ENCODE measurements at regions not wholly inside any gene's neighbourhood (a gene's known extent, or its start where the extent isn't known, plus 50 kb on each side); places are given as distances from the start of the nearest gene placed in this dataset.

DNA sequence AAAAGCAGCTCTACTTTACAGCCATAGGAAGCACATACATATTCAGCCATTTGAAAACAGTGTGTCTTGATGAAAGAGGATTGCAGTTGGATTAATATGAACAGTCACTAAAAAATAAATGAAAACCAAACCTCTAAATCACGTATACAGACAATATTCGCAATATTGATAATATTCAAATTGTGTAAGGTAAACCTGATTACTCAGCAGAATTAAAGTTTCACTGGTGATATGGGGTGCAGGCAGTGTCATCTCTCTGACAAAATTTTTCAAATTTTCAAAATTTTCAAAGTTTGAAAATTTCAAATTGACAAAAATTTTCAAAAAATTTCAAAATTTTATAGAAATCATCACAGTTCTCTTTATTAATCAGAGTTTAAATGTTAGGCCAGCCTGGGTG, 55.7 kb downstream of the FAT4 start:
- DNase-seq (ENCODE audit: low spot score) = no peak
- peaks cover 2% of the 10 kb centered on the region; the same call in 1 of the 2 replicates for H3K4me1 Mint-ChIP-seq
- CTCF ChIA-PET = no interaction called here
- no peaks in the 10 kb centered on the region for H3K27me3 Mint-ChIP-seq (ENCODE audit: low read depth)
- ATAC-seq = no peak
- POLR2A ChIA-PET = no interaction called here
- no peak overlapping the region for H3K27ac Mint-ChIP-seq
- H3K36me3 Mint-ChIP-seq = 0 out of 2 replicates have a peak, but pooled peaks cover 2% of the 10 kb centered on the region
- TF ChIP-seq NR3C1 (CRISPR knock-in tag; conservative IDR thresholded peaks at IDR 0.05; ENCODE audit: low read depth) = no peak
- TF ChIP-seq, protein P1, sequence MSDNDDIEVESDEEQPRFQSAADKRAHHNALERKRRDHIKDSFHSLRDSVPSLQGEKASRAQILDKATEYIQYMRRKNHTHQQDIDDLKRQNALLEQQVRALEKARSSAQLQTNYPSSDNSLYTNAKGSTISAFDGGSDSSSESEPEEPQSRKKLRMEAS (CRISPR knock-in tag; IDR thresholded peaks at IDR 0.05) = no peak
- TF ChIP-seq, protein P2, sequence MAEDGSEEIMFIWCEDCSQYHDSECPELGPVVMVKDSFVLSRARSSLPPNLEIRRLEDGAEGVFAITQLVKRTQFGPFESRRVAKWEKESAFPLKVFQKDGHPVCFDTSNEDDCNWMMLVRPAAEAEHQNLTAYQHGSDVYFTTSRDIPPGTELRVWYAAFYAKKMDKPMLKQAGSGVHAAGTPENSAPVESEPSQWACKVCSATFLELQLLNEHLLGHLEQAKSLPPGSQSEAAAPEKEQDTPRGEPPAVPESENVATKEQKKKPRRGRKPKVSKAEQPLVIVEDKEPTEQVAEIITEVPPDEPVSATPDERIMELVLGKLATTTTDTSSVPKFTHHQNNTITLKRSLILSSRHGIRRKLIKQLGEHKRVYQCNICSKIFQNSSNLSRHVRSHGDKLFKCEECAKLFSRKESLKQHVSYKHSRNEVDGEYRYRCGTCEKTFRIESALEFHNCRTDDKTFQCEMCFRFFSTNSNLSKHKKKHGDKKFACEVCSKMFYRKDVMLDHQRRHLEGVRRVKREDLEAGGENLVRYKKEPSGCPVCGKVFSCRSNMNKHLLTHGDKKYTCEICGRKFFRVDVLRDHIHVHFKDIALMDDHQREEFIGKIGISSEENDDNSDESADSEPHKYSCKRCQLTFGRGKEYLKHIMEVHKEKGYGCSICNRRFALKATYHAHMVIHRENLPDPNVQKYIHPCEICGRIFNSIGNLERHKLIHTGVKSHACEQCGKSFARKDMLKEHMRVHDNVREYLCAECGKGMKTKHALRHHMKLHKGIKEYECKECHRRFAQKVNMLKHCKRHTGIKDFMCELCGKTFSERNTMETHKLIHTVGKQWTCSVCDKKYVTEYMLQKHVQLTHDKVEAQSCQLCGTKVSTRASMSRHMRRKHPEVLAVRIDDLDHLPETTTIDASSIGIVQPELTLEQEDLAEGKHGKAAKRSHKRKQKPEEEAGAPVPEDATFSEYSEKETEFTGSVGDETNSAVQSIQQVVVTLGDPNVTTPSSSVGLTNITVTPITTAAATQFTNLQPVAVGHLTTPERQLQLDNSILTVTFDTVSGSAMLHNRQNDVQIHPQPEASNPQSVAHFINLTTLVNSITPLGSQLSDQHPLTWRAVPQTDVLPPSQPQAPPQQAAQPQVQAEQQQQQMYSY (CRISPR knock-in tag; IDR thresholded peaks at IDR 0.05) = no peak
- peaks cover 5% of the 10 kb centered on the region for H3K9me3 Mint-ChIP-seq
- H3K4me3 Mint-ChIP-seq = no peak overlapping the region

DNA sequence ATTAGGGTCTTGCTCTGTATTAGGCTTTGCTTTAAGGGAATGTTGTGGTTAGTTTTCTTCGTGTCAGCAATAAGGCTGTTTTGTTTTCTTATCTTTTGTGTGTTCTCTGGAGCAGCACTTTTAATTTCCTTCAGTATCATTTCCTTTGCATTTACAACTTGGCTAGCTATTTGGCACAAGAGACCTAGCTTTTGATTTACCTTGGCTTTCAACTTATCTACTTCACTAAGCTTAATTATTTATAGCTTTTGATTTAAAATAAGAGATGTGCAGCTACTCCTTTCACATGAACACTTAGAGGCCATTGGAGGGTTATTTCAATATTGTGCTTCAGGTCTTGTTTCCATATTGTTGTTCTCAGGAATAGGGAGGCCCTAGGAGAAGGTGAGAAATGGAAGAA, 68.2 kb downstream of the FAT4 start:
- no peak overlapping the region for H3K27ac Mint-ChIP-seq
- no peak for DNase-seq (ENCODE audit: low spot score)
- ATAC-seq = no peak
- no peaks in the 10 kb centered on the region for H3K36me3 Mint-ChIP-seq
- peaks cover 4% of the 10 kb centered on the region for H3K9me3 Mint-ChIP-seq
- POLR2A ChIA-PET = no interaction called here
- CTCF ChIA-PET = no interaction called here
- no peaks in the 10 kb centered on the region for H3K4me1 Mint-ChIP-seq
- no peak overlapping the region for H3K4me3 Mint-ChIP-seq
- H3K27me3 Mint-ChIP-seq (ENCODE audit: low read depth) = no peaks in the 10 kb centered on the region
- no peak for TF ChIP-seq GTF2I (CRISPR knock-in tag; conservative IDR thresholded peaks at IDR 0.05)
- no peak for TF ChIP-seq CBFB (CRISPR knock-in tag; IDR thresholded peaks at IDR 0.05; ENCODE audit: low read depth)
- no peak for TF ChIP-seq ZNF232 (CRISPR knock-in tag; IDR thresholded peaks at IDR 0.05)
- no peak for TF ChIP-seq JAZF1 (CRISPR knock-in tag; IDR thresholded peaks at IDR 0.05)
- TF ChIP-seq, protein P3, sequence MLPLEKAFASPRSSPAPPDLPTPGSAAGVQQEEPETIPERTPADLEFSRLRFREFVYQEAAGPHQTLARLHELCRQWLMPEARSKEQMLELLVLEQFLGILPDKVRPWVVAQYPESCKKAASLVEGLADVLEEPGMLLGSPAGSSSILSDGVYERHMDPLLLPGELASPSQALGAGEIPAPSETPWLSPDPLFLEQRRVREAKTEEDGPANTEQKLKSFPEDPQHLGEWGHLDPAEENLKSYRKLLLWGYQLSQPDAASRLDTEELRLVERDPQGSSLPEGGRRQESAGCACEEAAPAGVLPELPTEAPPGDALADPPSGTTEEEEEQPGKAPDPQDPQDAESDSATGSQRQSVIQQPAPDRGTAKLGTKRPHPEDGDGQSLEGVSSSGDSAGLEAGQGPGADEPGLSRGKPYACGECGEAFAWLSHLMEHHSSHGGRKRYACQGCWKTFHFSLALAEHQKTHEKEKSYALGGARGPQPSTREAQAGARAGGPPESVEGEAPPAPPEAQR (CRISPR knock-in tag; IDR thresholded peaks at IDR 0.05) = no peak
- no peak for TF ChIP-seq FOXJ3 (CRISPR knock-in tag; IDR thresholded peaks at IDR 0.05; ENCODE audit: borderline replicate concordance)
- no peak for TF ChIP-seq TCF7 (CRISPR knock-in tag; IDR thresholded peaks at IDR 0.05; ENCODE audit: low read depth)
- TF ChIP-seq, protein P4, sequence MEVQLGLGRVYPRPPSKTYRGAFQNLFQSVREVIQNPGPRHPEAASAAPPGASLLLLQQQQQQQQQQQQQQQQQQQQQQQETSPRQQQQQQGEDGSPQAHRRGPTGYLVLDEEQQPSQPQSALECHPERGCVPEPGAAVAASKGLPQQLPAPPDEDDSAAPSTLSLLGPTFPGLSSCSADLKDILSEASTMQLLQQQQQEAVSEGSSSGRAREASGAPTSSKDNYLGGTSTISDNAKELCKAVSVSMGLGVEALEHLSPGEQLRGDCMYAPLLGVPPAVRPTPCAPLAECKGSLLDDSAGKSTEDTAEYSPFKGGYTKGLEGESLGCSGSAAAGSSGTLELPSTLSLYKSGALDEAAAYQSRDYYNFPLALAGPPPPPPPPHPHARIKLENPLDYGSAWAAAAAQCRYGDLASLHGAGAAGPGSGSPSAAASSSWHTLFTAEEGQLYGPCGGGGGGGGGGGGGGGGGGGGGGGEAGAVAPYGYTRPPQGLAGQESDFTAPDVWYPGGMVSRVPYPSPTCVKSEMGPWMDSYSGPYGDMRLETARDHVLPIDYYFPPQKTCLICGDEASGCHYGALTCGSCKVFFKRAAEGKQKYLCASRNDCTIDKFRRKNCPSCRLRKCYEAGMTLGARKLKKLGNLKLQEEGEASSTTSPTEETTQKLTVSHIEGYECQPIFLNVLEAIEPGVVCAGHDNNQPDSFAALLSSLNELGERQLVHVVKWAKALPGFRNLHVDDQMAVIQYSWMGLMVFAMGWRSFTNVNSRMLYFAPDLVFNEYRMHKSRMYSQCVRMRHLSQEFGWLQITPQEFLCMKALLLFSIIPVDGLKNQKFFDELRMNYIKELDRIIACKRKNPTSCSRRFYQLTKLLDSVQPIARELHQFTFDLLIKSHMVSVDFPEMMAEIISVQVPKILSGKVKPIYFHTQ (CRISPR knock-in tag; IDR thresholded peaks at IDR 0.05) = no peak
- no peak for TF ChIP-seq NFYB (CRISPR knock-in tag; conservative IDR thresholded peaks at IDR 0.05; ENCODE audit: low read depth)
- TF ChIP-seq, protein P5, sequence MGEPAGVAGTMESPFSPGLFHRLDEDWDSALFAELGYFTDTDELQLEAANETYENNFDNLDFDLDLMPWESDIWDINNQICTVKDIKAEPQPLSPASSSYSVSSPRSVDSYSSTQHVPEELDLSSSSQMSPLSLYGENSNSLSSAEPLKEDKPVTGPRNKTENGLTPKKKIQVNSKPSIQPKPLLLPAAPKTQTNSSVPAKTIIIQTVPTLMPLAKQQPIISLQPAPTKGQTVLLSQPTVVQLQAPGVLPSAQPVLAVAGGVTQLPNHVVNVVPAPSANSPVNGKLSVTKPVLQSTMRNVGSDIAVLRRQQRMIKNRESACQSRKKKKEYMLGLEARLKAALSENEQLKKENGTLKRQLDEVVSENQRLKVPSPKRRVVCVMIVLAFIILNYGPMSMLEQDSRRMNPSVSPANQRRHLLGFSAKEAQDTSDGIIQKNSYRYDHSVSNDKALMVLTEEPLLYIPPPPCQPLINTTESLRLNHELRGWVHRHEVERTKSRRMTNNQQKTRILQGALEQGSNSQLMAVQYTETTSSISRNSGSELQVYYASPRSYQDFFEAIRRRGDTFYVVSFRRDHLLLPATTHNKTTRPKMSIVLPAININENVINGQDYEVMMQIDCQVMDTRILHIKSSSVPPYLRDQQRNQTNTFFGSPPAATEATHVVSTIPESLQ (CRISPR knock-in tag; IDR thresholded peaks at IDR 0.05) = no peak
- no peak for TF ChIP-seq JUN (CRISPR knock-in tag; IDR thresholded peaks at IDR 0.05)
- no peak for TF ChIP-seq CREB1 (CRISPR knock-in tag; IDR thresholded peaks at IDR 0.05)
- no peak for TF ChIP-seq HMGA2 (CRISPR knock-in tag; IDR thresholded peaks at IDR 0.05)
- no peak for TF ChIP-seq ATF1 (CRISPR knock-in tag; IDR thresholded peaks at IDR 0.05)
- TF ChIP-seq OVOL2 (CRISPR knock-in tag; IDR thresholded peaks at IDR 0.05; ENCODE audit: borderline replicate concordance) = no peak
- TF ChIP-seq, protein P6, sequence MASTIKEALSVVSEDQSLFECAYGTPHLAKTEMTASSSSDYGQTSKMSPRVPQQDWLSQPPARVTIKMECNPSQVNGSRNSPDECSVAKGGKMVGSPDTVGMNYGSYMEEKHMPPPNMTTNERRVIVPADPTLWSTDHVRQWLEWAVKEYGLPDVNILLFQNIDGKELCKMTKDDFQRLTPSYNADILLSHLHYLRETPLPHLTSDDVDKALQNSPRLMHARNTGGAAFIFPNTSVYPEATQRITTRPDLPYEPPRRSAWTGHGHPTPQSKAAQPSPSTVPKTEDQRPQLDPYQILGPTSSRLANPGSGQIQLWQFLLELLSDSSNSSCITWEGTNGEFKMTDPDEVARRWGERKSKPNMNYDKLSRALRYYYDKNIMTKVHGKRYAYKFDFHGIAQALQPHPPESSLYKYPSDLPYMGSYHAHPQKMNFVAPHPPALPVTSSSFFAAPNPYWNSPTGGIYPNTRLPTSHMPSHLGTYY (CRISPR knock-in tag; IDR thresholded peaks at IDR 0.05) = no peak
- TF ChIP-seq, protein P7, sequence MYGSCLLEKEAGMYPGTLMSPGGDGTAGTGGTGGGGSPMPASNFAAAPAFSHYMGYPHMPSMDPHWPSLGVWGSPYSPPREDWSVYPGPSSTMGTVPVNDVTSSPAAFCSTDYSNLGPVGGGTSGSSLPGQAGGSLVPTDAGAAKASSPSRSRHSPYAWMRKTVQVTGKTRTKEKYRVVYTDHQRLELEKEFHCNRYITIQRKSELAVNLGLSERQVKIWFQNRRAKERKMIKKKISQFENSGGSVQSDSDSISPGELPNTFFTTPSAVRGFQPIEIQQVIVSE (CRISPR knock-in tag; IDR thresholded peaks at IDR 0.05; ENCODE audit: borderline replicate concordance) = no peak
- no peak for TF ChIP-seq ELF4 (CRISPR knock-in tag; IDR thresholded peaks at IDR 0.05; ENCODE audit: low read depth)
